ENCODE measurements at regions not wholly inside any gene's neighbourhood (a gene's known extent, or its start where the extent isn't known, plus 50 kb on each side); places are given as distances from the start of the nearest gene placed in this dataset.

GRCh38 chr18:43526426-43527145, 249.3 kb upstream of the SYT4 start:
- no peak for TF ChIP-seq CTCF (IDR thresholded peaks at IDR 0.05)
- peaks cover 5% of the 10 kb centered on the region for H3K9me3 Mint-ChIP-seq

DNA sequence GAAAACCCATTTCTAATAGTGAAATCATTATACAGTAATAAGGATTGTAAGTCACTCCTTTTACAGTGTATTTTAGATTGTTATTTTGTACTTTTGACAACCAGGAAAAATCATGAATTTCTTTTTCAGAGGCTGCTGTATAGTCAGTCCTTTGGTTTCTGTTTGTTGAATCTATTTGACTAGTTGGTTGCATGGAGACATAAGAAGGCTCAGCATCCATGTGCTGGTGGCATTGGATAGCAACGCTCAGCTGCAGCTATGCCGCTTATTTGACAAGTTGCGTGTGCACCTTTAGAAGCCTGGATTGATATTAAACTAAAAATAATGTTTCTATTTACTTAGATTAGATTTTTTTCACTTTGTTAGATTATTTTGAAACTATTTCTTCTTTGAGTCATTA, 254.1 kb upstream of the SYT4 start:
- H3K27me3 ChIP-seq (ENCODE audit: control insufficient read depth in 1 of 2, insufficient read depth in 2 of 2, low read length in 2 of 2), result no peaks in the 10 kb centered on the region
- no peaks in the 10 kb centered on the region for H3K36me3 ChIP-seq (ENCODE audit: insufficient read depth, low read length)
- no peak overlapping the region for H3K27ac ChIP-seq (ENCODE audit: low read depth in 1 of 2, low read length in 2 of 2)
- H3K4me3 ChIP-seq (ENCODE audit: low read length), result no peak overlapping the region
- POLR2A ChIA-PET, result no interaction called here
- Mint-ChIP-seq H3K9me3 (peaks cover 11% of the 10 kb centered on the region), H3K27me3 (no peaks in the 10 kb centered on the region), H3K27ac (no peak overlapping the region), H3K4me3 (no peak overlapping the region), H3K4me1 (ENCODE audit: low read depth) (no peaks in the 10 kb centered on the region), H3K36me3 (ENCODE audit: low read depth) (no peaks in the 10 kb centered on the region)
- no peak for ATAC-seq (ENCODE audit: poor library complexity)
- no peaks in the 10 kb centered on the region for H3K4me1 ChIP-seq (ENCODE audit: insufficient read depth, low read length)
- intact Hi-C loops (cut with DNase I, micrococcal nuclease), result no loop called here
- TF ChIP-seq CTCF (IDR thresholded peaks at IDR 0.05), result no peak
- CTCF ChIA-PET, result no interaction called here
- peaks cover 0 to 3% of the 10 kb centered on the region in 2 experiments for H3K9me3 ChIP-seq (ENCODE audit: control insufficient read depth in 1 of 2, insufficient read depth in 1 of 2, low read length in 2 of 2)
- no peak for DNase-seq

More at GRCh38 chr18:43526426-43527145, 249.3 kb upstream of the SYT4 start:
- ChIA-PET POLR2A (no interaction called here), CTCF (no interaction called here)
- Histone ChIP-seq H3K27me3 (ENCODE audit: control insufficient read depth in 1 of 2, insufficient read depth in 2 of 2, low read length in 2 of 2) (no peaks in the 10 kb centered on the region), H3K27ac (ENCODE audit: low read depth in 1 of 2, low read length in 2 of 2) (no peak overlapping the region), H3K4me3 (ENCODE audit: low read length) (no peak overlapping the region), H3K4me1 (ENCODE audit: insufficient read depth, low read length) (no peaks in the 10 kb centered on the region), H3K36me3 (ENCODE audit: insufficient read depth, low read length) (no peaks in the 10 kb centered on the region), H3K9me3 (ENCODE audit: control insufficient read depth in 1 of 2, insufficient read depth in 1 of 2, low read length in 2 of 2) (no peaks in the 10 kb centered on the region)
- no peak overlapping the region for H3K27ac Mint-ChIP-seq
- H3K27me3 Mint-ChIP-seq, result no peaks in the 10 kb centered on the region
- H3K36me3 Mint-ChIP-seq (ENCODE audit: low read depth), result no peaks in the 10 kb centered on the region
- H3K4me3 Mint-ChIP-seq, result no peak overlapping the region
- no peaks in the 10 kb centered on the region for H3K4me1 Mint-ChIP-seq (ENCODE audit: low read depth)
- ATAC-seq (ENCODE audit: poor library complexity), result no peak
- intact Hi-C loops (cut with DNase I, micrococcal nuclease), result no loop called here
- DNase-seq, result no peak

GRCh38 chr18:43533371-43533770, 256.1 kb upstream of the SYT4 start:
- no peaks in the 10 kb centered on the region for H3K36me3 ChIP-seq (ENCODE audit: insufficient read depth, low read length)
- H3K4me3 Mint-ChIP-seq, result no peak overlapping the region
- no peaks in the 10 kb centered on the region for H3K4me1 Mint-ChIP-seq (ENCODE audit: low read depth)
- H3K36me3 Mint-ChIP-seq (ENCODE audit: low read depth), result no peaks in the 10 kb centered on the region
- no peaks in the 10 kb centered on the region for H3K27me3 Mint-ChIP-seq
- POLR2A ChIA-PET, result no interaction called here
- H3K4me3 ChIP-seq (ENCODE audit: low read length), result no peak overlapping the region
- H3K27ac Mint-ChIP-seq, result no peak overlapping the region
- H3K4me1 ChIP-seq (ENCODE audit: insufficient read depth, low read length), result no peaks in the 10 kb centered on the region
- peaks cover 0 to 3% of the 10 kb centered on the region in 2 experiments for H3K9me3 ChIP-seq (ENCODE audit: control insufficient read depth in 1 of 2, insufficient read depth in 1 of 2, low read length in 2 of 2)
- no peak for TF ChIP-seq CTCF (IDR thresholded peaks at IDR 0.05)
- no peak overlapping the region for H3K27ac ChIP-seq (ENCODE audit: low read depth in 1 of 2, low read length in 2 of 2)
- no peak for ATAC-seq (ENCODE audit: poor library complexity)
- DNase-seq, result no peak
- peaks cover 13% of the 10 kb centered on the region for H3K9me3 Mint-ChIP-seq
- intact Hi-C loops (cut with DNase I, micrococcal nuclease), result no loop called here
- H3K27me3 ChIP-seq (ENCODE audit: control insufficient read depth in 1 of 2, insufficient read depth in 2 of 2, low read length in 2 of 2), result no peaks in the 10 kb centered on the region
- CTCF ChIA-PET, result no interaction called here
